SU-DHL-6 (cell line): ENCODE measurements at regions not wholly inside any gene's neighbourhood (a gene's known extent, or its start where the extent isn't known, plus 50 kb on each side); places are given as distances from the start of the nearest gene placed in this dataset.

Experiments used
- H2AFZ ChIP-seq: fragments of 200-600 bp; sonication (generic); 2 replicates; pipeline ENCODE4 v1.6.1; 2014; ENCODE audit warnings: low read depth, mild to moderate bottlenecking, moderate library complexity, mixed read lengths, antibody characterized with exemption, low read length; ENCODE audit not compliant: severe bottlenecking
- H3F3A ChIP-seq: fragments of 200-600 bp; shearing (Covaris generic); 2 replicates; pipeline ENCODE4 v1.6.0; 2016; ENCODE audit warnings: antibody characterized with exemption, mild to moderate bottlenecking; ENCODE audit not compliant: insufficient read depth
- H3K27ac ChIP-seq: fragments of 200-600 bp; sonication (generic); 2 replicates; pipeline ENCODE4 v1.5.1; 2016; ENCODE audit warnings: low read depth, mild to moderate bottlenecking, low read length, moderate library complexity, mixed read lengths
- H3K27me3 ChIP-seq: fragments of 200-600 bp; sonication (generic), shearing (Covaris generic); 2 replicates; pipeline ENCODE4 v1.6.0; 2014; ENCODE audit warnings: mild to moderate bottlenecking, low read length
- H3K36me3 ChIP-seq: fragments of 200-600 bp; sonication (generic); 2 replicates; pipeline ENCODE4 v1.6.1; 2014; ENCODE audit warnings: mild to moderate bottlenecking, low read length, mixed read lengths
- H3K4me2 ChIP-seq: fragments of 300-600, 200-600 bp; shearing (Covaris generic), sonication (generic); 2 replicates; pipeline ENCODE4 v1.6.0; 2014; ENCODE audit warnings: low read length, low read depth, mild to moderate bottlenecking; ENCODE audit not compliant: poor library complexity, severe bottlenecking
- H3K4me3 ChIP-seq: fragments of 200-600 bp; sonication (generic); 2 replicates; pipeline ENCODE4 v1.5.1; 2014; ENCODE audit warnings: antibody characterized with exemption, low read length, mild to moderate bottlenecking, mixed read lengths; ENCODE audit not compliant: insufficient read depth, poor library complexity, severe bottlenecking
- H3K79me2 ChIP-seq: fragments of 200-600 bp; sonication (generic); 2 replicates; pipeline ENCODE4 v1.6.1; 2014; ENCODE audit warnings: mild to moderate bottlenecking, low read length, moderate library complexity; ENCODE audit not compliant: insufficient read depth
- H3K9ac ChIP-seq: fragments of 200-600 bp; sonication (generic); 2 replicates; pipeline ENCODE4 v1.7.0; 2014; ENCODE audit warnings: mild to moderate bottlenecking, low read length
- H3K9me2 ChIP-seq: fragments of 200-600 bp; sonication (generic); replicated peaks from 2 replicates; pipeline ENCODE4 v1.6.1; 2014; ENCODE audit warnings: low read length; ENCODE audit not compliant: insufficient read depth
- H3K9me3 ChIP-seq: fragments of 200-600 bp; sonication (generic); 2 replicates; pipeline ENCODE4 v1.6.1; 2014; ENCODE audit warnings: low read length, mixed read lengths; ENCODE audit not compliant: insufficient read depth
- H4K20me1 ChIP-seq: fragments of 200-600 bp; sonication (generic); 2 replicates; pipeline ENCODE4 v1.6.1; 2014; ENCODE audit warnings: low read depth, mild to moderate bottlenecking, antibody characterized with exemption, low read length, moderate library complexity, mixed read lengths
- CTCF ChIP-seq: fragments of 200-600 bp; sonication (generic); IDR thresholded peaks from one replicate; pipeline ENCODE4 v1.5.1; 2017; ENCODE audit warnings: antibody characterized with exemption, mild to moderate bottlenecking, low read length, moderate library complexity; ENCODE audit not compliant: insufficient read depth, poor library complexity, severe bottlenecking
- EZH2phosphoT487 ChIP-seq: fragments of 200-600 bp; sonication (generic), shearing (Covaris generic); conservative IDR thresholded peaks from 2 replicates; pipeline ENCODE4 v1.6.1; 2018; ENCODE audit warnings: mild to moderate bottlenecking, antibody characterized with exemption, low read length, moderate library complexity, mixed read lengths

GRCh38 chr3:176647987-176648386 is 549.3 kb downstream of the TBL1XR1 start:
- no peak overlapping the region for H2AFZ ChIP-seq
- no peaks in the 10 kb centered on the region for H3K79me2 ChIP-seq
- H3K4me2 ChIP-seq = no peak overlapping the region
- no peak overlapping the region for H3K9ac ChIP-seq
- no peaks in the 10 kb centered on the region for H3K9me2 ChIP-seq
- no peak overlapping the region for H3K4me3 ChIP-seq
- H3K27me3 ChIP-seq = no peaks in the 10 kb centered on the region
- TF ChIP-seq CTCF (no peak), EZH2phosphoT487 (no peak)
- no peak overlapping the region for H3K27ac ChIP-seq
- no peaks in the 10 kb centered on the region for H4K20me1 ChIP-seq
- no peaks in the 10 kb centered on the region for H3K36me3 ChIP-seq
- no peaks in the 10 kb centered on the region for H3F3A ChIP-seq
- H3K9me3 ChIP-seq = no peaks in the 10 kb centered on the region

- H3K4me2 ChIP-seq = no peak overlapping the region
Observed at GRCh38 chr3:176633511-176633910, 563.8 kb downstream of the TBL1XR1 start.

GRCh38 chr3:176632925-176633324 is 564.4 kb downstream of the TBL1XR1 start:
- H3K9me2 ChIP-seq = no peaks in the 10 kb centered on the region
- H4K20me1 ChIP-seq = no peaks in the 10 kb centered on the region
- H3K36me3 ChIP-seq = no peaks in the 10 kb centered on the region
- no peak overlapping the region for H3K27ac ChIP-seq
- no peaks in the 10 kb centered on the region for H3F3A ChIP-seq
- 0 out of 2 replicates have a peak, but pooled peaks cover 3% of the 10 kb centered on the region for H3K27me3 ChIP-seq
- H3K9ac ChIP-seq = no peak overlapping the region
- no peak overlapping the region for H2AFZ ChIP-seq
- TF ChIP-seq CTCF (no peak), EZH2phosphoT487 (no peak)
- no peaks in the 10 kb centered on the region for H3K9me3 ChIP-seq
- no peak overlapping the region for H3K4me3 ChIP-seq
- no peak overlapping the region for H3K4me2 ChIP-seq
- no peaks in the 10 kb centered on the region for H3K79me2 ChIP-seq

More at GRCh38 chr3:176633511-176633910, 563.8 kb downstream of the TBL1XR1 start:
- H3K36me3 ChIP-seq = no peaks in the 10 kb centered on the region
- no peaks in the 10 kb centered on the region for H3K79me2 ChIP-seq
- TF ChIP-seq EZH2phosphoT487 = no peak
- no peak for TF ChIP-seq CTCF
- no peak overlapping the region for H3K9ac ChIP-seq
- no peaks in the 10 kb centered on the region for H4K20me1 ChIP-seq
- 0 out of 2 replicates have a peak, but pooled peaks cover 3% of the 10 kb centered on the region for H3K27me3 ChIP-seq
- no peaks in the 10 kb centered on the region for H3K9me3 ChIP-seq
- no peak overlapping the region for H2AFZ ChIP-seq
- no peaks in the 10 kb centered on the region for H3F3A ChIP-seq
- no peaks in the 10 kb centered on the region for H3K9me2 ChIP-seq
- no peak overlapping the region for H3K27ac ChIP-seq
- H3K4me3 ChIP-seq = no peak overlapping the region
